HEK293T (cell line): ENCODE measurements at regions not wholly inside any gene's neighbourhood (a gene's known extent, or its start where the extent isn't known, plus 50 kb on each side); places are given as distances from the start of the nearest gene placed in this dataset.

Source experiments
- ARNT ChIP-seq: fragments of 450-650 bp; IDR thresholded peaks from 2 replicates; pipeline ENCODE4 v1.6.1; 2017; ENCODE audit warnings: mild to moderate bottlenecking
- BHLHE40 ChIP-seq: fragments of 450-650 bp; IDR thresholded peaks from 2 replicates; pipeline ENCODE4 v1.6.1; 2016; ENCODE audit warnings: mild to moderate bottlenecking, moderate library complexity, borderline replicate concordance
- ELF4 ChIP-seq: fragments of 450-650 bp; IDR thresholded peaks from 2 replicates; pipeline ENCODE4 v1.6.1; 2017; ENCODE audit warnings: antibody characterized with exemption
- FOXA1 ChIP-seq: fragments of 450-650 bp; IDR thresholded peaks from 2 replicates; pipeline ENCODE4 v1.6.1; 2016; ENCODE audit warnings: mild to moderate bottlenecking
- FOXK2 ChIP-seq: fragments of 450-650 bp; IDR thresholded peaks from 2 replicates; pipeline ENCODE4 v1.6.1; 2016; ENCODE audit warnings: mild to moderate bottlenecking
- FOXM1 ChIP-seq: fragments of 450-650 bp; IDR thresholded peaks from 2 replicates; pipeline ENCODE4 v1.6.1; 2017; ENCODE audit warnings: mild to moderate bottlenecking, borderline replicate concordance
- HDGF ChIP-seq: fragments of 450-650 bp; IDR thresholded peaks from 2 replicates; pipeline ENCODE4 v1.6.1; 2017; ENCODE audit warnings: antibody characterized with exemption, borderline replicate concordance
- L3MBTL2 ChIP-seq: fragments of 450-650 bp; conservative IDR thresholded peaks from 2 replicates; pipeline ENCODE4 v1.6.1; 2016; ENCODE audit warnings: mild to moderate bottlenecking
- PKNOX1 ChIP-seq: fragments of 450-650 bp; IDR thresholded peaks from 2 replicates; pipeline ENCODE4 v1.6.1; 2016
- SP1 ChIP-seq: fragments of 450-650 bp; IDR thresholded peaks from 2 replicates; pipeline ENCODE4 v1.6.1; 2017
- SUZ12 ChIP-seq: fragments of 450-650 bp; IDR thresholded peaks from 2 replicates; pipeline ENCODE4 v1.6.1; 2016; ENCODE audit warnings: mild to moderate bottlenecking
- TARDBP ChIP-seq: fragments of 450-650 bp; IDR thresholded peaks from 2 replicates; pipeline ENCODE4 v1.6.1; 2016
- ZNF384 ChIP-seq: fragments of 450-650 bp; IDR thresholded peaks from 2 replicates; pipeline ENCODE4 v1.6.1; 2016

- no peak for TF ChIP-seq BHLHE40
- TF ChIP-seq FOXK2 = no peak
- TF ChIP-seq ARNT = no peak
- TF ChIP-seq L3MBTL2 = no peak
- TF ChIP-seq SUZ12 = no peak
- TF ChIP-seq PKNOX1 = no peak
- no peak for TF ChIP-seq FOXA1
- no peak for TF ChIP-seq SP1
- TF ChIP-seq FOXM1 = no peak
- TF ChIP-seq HDGF = no peak
- TF ChIP-seq ELF4 = no peak
- no peak for TF ChIP-seq TARDBP
- no peak for TF ChIP-seq ZNF384
Observed at GRCh38 chr11:95282291-95282751, 51.3 kb upstream of the SESN3 start.
